Omental fat pad (tissue), 3 donors: ENCODE measurements at regions not wholly inside any gene's neighbourhood (a gene's known extent, or its start where the extent isn't known, plus 50 kb on each side); places are given as distances from the start of the nearest gene placed in this dataset.

Experiments used
- ATAC-seq: fragments of 150-250 bp; one replicate; pipeline ENCODE4 v1.9.1; 2016; ENCODE audit warnings: mild to moderate bottlenecking, moderate library complexity; ENCODE audit not compliant: low FRiP score
- DNase-seq: peaks from one replicate; pipeline ENCODE4 v3.0.0-alpha.2; 2019; ENCODE audit warnings: low spot score
- TF ChIP-seq, protein P1 (sequence below), 3 donors: fragments of 450-650 bp; IDR thresholded peaks; one replicate each; pipeline ENCODE4 v1.5.1; 2016 to 2017; ENCODE audit warnings: antibody characterized with exemption in 3 of 3, mild to moderate bottlenecking in 3 of 3, moderate library complexity in 2 of 3

DNA sequence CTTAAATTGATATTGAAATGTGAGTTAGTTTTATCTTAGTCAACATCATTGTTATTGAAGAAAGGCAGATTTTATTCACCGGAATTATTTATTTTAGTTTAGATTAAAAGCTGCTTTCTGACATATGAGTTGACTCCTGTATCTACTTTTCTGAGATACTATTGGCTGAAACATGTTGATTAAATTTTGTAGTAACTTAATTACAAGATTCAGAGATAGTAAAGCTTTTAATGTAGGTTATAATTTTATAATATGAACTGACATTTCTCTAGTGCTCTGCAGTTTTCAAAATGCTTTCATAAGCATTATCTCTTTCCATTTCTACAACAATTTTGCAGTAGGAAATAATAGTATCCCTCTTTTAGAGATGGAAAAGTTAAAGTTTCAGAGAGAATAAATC lies 616.0 kb downstream of the USP25 start:
- TF ChIP-seq, protein P1, sequence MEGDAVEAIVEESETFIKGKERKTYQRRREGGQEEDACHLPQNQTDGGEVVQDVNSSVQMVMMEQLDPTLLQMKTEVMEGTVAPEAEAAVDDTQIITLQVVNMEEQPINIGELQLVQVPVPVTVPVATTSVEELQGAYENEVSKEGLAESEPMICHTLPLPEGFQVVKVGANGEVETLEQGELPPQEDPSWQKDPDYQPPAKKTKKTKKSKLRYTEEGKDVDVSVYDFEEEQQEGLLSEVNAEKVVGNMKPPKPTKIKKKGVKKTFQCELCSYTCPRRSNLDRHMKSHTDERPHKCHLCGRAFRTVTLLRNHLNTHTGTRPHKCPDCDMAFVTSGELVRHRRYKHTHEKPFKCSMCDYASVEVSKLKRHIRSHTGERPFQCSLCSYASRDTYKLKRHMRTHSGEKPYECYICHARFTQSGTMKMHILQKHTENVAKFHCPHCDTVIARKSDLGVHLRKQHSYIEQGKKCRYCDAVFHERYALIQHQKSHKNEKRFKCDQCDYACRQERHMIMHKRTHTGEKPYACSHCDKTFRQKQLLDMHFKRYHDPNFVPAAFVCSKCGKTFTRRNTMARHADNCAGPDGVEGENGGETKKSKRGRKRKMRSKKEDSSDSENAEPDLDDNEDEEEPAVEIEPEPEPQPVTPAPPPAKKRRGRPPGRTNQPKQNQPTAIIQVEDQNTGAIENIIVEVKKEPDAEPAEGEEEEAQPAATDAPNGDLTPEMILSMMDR (IDR thresholded peaks at IDR 0.05) = no peak
- ATAC-seq (no peak), DNase-seq (no peak)

DNA sequence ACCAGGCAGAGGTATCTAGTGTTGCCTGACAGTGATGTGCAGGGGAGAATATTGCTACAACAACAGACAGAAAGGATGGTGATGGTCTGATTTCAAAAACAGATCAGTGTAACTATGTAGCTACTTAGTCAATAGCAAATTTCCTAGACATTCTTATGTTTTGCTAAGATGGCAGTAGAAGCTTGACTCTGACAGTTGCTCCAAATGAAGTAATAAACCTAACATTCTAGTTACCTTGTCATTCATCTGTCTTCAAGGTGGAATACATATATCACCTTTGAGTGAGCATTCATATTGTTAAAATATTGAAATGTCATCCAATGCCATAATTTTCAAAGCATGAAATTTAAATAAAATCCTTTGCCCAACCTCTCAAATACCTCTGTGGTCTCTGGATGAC lies 617.4 kb downstream of the USP25 start:
- DNase-seq = no peak
- TF ChIP-seq, protein P1 (IDR thresholded peaks at IDR 0.05) = no peak
- ATAC-seq = no peak

DNA sequence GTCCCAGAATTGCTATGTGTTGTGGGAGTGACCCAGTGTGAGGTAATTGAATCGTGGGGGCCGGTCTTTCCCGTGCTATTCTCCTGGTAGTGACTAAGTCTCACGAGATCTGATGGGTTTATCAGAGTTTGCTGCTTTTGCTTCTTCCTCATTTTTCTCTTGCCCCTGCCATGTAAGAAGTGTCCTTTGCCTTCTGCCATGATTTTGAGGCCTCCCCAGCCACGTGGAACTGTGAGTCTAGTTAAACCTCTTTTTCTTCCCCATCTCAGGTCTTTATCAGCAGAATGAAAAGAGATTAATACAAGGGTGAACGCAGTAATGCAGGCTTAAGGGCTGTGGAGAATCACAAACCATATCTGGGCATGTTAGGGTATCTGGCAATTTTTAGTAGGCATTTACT lies 624.0 kb downstream of the USP25 start:
- no peak for DNase-seq
- ATAC-seq = no peak

DNA sequence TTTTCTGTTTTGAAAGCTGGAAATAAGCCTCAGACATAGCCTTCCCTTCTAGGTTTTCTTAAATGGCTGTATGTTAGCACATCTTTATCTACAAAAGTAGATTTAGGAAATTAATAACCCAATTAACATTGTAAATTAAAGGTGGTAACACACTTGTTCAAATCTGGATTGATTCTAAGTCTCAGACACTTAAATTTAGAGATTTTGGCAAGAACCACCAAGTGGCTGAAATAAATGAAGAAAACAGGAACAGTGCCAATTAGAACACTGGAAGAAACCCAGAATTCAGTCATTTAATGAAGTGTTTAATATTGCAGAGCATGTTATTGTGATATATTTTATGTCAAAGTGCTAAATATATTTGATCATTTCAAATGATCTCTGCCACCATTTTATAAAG lies 628.2 kb downstream of the USP25 start:
- DNase-seq (no peak), ATAC-seq (no peak)
- TF ChIP-seq, protein P1 (IDR thresholded peaks at IDR 0.05) = no peak

More for the DNA sequence above, 624.0 kb downstream of the USP25 start:
- TF ChIP-seq, protein P1 (IDR thresholded peaks at IDR 0.05) = no peak

DNA sequence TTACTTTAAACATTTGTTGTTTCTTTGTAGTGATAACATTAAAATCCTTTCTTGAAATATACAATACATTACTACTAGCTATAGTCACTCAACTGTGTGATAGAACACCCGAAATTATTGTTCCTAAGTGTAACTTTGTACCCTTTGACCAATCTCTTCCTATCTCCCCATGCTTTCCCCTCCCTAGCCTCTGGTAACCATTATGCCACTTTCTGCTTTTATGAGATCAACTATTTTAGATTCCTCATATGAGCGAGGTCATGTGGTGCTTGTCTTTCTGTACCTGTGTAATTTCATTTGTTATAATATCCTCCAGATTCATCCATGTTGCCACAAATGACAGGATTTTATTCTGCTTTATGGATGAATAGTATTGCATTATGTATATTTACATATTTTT lies 629.0 kb downstream of the USP25 start:
- TF ChIP-seq, protein P1 (IDR thresholded peaks at IDR 0.05) = no peak
- ATAC-seq (no peak), DNase-seq (no peak)

DNA sequence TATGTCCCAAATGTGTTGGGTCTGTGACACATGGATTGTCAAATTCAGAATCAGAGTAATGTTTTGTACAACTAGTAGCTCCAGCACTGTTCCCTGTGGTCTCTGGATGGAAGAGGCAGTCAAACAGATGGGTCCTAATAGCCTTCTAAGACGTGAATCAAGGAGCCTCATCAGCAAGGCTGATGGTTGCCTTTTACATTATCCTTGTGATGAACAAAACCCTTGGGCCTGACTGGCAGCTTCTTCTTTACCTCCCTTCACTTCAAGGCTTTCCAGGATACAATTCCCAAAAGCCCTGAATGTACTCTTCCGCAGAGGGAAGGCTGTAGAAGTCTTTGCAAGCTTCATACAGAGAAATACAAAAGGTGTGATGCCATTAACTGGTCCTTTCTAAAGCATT lies 633.3 kb downstream of the USP25 start:
- TF ChIP-seq, protein P1 (IDR thresholded peaks at IDR 0.05) = no peak
- DNase-seq = no peak
- ATAC-seq = no peak

DNA sequence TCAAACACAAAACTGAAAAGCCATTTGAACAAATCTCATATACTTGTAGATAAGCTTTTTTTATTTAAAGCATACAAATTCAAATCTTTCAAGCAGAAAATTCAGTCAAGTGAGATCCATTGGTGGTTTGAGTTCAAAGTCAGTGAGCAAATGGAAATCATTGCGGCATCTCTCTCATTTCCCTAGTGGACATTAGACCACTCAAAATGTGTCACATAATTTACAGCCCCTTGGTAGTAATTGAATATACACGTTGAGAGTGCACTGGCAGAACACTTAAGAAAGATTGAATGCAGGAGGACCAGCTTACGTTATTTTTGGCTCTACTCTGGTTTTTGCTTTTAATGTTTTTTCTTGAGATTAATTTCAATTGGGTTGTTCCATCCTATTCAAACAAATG lies 633.7 kb downstream of the USP25 start:
- TF ChIP-seq, protein P1 (IDR thresholded peaks at IDR 0.05) = no peak
- ATAC-seq (no peak), DNase-seq (no peak)
